ENCODE measurements at regions not wholly inside any gene's neighbourhood (a gene's known extent, or its start where the extent isn't known, plus 50 kb on each side); places are given as distances from the start of the nearest gene placed in this dataset.

DNA sequence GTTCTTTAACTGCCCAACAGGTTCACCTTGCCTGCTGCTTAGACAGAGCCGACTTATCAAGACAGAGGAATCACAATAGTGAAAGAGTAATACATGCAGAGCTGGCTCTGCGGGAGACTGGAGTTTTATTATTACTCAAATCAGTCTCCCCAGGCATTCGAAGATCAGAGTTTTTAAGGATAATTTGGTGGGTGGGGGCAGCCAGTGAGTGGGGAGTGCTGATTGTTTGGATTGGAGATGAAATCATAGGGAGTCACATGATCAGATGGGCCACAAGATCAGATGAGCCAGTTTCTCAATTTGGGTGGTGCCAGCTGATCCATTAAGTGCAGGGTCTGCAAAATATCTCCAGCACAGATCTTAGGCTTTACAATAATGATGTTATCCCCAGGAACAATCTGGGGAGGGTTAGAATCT lies 131.3 kb downstream of the AKR1D1 start (continued):
- TF ChIP-seq, protein P1, sequence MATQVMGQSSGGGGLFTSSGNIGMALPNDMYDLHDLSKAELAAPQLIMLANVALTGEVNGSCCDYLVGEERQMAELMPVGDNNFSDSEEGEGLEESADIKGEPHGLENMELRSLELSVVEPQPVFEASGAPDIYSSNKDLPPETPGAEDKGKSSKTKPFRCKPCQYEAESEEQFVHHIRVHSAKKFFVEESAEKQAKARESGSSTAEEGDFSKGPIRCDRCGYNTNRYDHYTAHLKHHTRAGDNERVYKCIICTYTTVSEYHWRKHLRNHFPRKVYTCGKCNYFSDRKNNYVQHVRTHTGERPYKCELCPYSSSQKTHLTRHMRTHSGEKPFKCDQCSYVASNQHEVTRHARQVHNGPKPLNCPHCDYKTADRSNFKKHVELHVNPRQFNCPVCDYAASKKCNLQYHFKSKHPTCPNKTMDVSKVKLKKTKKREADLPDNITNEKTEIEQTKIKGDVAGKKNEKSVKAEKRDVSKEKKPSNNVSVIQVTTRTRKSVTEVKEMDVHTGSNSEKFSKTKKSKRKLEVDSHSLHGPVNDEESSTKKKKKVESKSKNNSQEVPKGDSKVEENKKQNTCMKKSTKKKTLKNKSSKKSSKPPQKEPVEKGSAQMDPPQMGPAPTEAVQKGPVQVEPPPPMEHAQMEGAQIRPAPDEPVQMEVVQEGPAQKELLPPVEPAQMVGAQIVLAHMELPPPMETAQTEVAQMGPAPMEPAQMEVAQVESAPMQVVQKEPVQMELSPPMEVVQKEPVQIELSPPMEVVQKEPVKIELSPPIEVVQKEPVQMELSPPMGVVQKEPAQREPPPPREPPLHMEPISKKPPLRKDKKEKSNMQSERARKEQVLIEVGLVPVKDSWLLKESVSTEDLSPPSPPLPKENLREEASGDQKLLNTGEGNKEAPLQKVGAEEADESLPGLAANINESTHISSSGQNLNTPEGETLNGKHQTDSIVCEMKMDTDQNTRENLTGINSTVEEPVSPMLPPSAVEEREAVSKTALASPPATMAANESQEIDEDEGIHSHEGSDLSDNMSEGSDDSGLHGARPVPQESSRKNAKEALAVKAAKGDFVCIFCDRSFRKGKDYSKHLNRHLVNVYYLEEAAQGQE (IDR thresholded peaks at IDR 0.05; ENCODE audit: low read depth, low read length): no peak
- TF ChIP-seq HCFC1 (IDR thresholded peaks at IDR 0.05; ENCODE audit: low read length): no peak
- TF ChIP-seq RB1 (IDR thresholded peaks at IDR 0.05; ENCODE audit: borderline replicate concordance): no peak
- no peak for TF ChIP-seq MYC (IDR thresholded peaks at IDR 0.05; ENCODE audit: insufficient read depth, insufficient read length, insufficient replicate concordance, low read length, severe bottlenecking)
- TF ChIP-seq FOXM1 (IDR thresholded peaks at IDR 0.05; ENCODE audit: low read depth, low read length): no peak
- no peak for TF ChIP-seq ZNF687 (IDR thresholded peaks at IDR 0.05)
- TF ChIP-seq FOS (IDR thresholded peaks at IDR 0.05; ENCODE audit: borderline replicate concordance, extremely low read depth, insufficient read length): no peak
- TF ChIP-seq MEF2B (IDR thresholded peaks at IDR 0.05; ENCODE audit: partially characterized antibody, poor library complexity, severe bottlenecking): no peak
- TF ChIP-seq, protein P2, sequence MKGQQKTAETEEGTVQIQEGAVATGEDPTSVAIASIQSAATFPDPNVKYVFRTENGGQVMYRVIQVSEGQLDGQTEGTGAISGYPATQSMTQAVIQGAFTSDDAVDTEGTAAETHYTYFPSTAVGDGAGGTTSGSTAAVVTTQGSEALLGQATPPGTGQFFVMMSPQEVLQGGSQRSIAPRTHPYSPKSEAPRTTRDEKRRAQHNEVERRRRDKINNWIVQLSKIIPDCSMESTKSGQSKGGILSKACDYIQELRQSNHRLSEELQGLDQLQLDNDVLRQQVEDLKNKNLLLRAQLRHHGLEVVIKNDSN (IDR thresholded peaks at IDR 0.05; ENCODE audit: borderline replicate concordance, extremely low read length, insufficient read depth, low read depth, low read length): no peak
